ENCODE measurements at regions not wholly inside any gene's neighbourhood (a gene's known extent, or its start where the extent isn't known, plus 50 kb on each side); places are given as distances from the start of the nearest gene placed in this dataset.

DNA sequence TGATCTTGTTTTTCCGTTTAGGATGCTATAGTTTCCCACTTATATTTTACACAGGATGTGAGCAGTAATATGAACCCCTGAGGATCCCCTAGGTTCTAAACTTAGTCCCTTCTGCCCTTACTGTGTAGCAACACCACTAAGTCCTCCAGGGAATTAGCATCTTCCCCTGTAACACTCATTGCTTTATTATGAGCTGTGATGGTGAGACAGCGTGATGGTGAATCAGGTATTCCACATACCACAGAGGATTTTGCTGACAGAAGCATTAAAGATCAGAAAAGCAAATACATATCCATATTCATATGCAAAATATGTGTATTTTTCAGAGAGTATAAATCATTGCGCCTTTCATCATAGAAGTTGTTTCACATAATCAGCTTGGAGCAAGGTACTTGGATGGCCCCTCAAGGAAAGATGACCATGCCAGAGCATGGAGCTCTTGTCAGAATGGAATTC lies 317.0 kb downstream of the ICE1 start:
- Mint-ChIP-seq H3K9me3 (peaks cover 30% of the 10 kb centered on the region), H3K27me3 (ENCODE audit: low read depth) (peaks cover 3% of the 10 kb centered on the region), H3K27ac (no peak overlapping the region), H3K4me3 (no peak overlapping the region), H3K36me3 (peaks cover 18% of the 10 kb centered on the region), H3K4me1 (peaks cover 8% of the 10 kb centered on the region)
- ChIA-PET POLR2A (no interaction called here), CTCF (no interaction called here)
- DNase-seq (ENCODE audit: low spot score) (no peak), ATAC-seq (no peak)
- TF ChIP-seq, protein P1, sequence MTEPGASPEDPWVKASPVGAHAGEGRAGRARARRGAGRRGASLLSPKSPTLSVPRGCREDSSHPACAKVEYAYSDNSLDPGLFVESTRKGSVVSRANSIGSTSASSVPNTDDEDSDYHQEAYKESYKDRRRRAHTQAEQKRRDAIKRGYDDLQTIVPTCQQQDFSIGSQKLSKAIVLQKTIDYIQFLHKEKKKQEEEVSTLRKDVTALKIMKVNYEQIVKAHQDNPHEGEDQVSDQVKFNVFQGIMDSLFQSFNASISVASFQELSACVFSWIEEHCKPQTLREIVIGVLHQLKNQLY (CRISPR knock-in tag; IDR thresholded peaks at IDR 0.05), result no peak
- TF ChIP-seq, protein P2, sequence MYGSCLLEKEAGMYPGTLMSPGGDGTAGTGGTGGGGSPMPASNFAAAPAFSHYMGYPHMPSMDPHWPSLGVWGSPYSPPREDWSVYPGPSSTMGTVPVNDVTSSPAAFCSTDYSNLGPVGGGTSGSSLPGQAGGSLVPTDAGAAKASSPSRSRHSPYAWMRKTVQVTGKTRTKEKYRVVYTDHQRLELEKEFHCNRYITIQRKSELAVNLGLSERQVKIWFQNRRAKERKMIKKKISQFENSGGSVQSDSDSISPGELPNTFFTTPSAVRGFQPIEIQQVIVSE (CRISPR knock-in tag; IDR thresholded peaks at IDR 0.05; ENCODE audit: borderline replicate concordance), result no peak
- TF ChIP-seq CREM (CRISPR knock-in tag; IDR thresholded peaks at IDR 0.05), result no peak
- TF ChIP-seq KAT7 (CRISPR knock-in tag; IDR thresholded peaks at IDR 0.05; ENCODE audit: borderline replicate concordance), result no peak

DNA sequence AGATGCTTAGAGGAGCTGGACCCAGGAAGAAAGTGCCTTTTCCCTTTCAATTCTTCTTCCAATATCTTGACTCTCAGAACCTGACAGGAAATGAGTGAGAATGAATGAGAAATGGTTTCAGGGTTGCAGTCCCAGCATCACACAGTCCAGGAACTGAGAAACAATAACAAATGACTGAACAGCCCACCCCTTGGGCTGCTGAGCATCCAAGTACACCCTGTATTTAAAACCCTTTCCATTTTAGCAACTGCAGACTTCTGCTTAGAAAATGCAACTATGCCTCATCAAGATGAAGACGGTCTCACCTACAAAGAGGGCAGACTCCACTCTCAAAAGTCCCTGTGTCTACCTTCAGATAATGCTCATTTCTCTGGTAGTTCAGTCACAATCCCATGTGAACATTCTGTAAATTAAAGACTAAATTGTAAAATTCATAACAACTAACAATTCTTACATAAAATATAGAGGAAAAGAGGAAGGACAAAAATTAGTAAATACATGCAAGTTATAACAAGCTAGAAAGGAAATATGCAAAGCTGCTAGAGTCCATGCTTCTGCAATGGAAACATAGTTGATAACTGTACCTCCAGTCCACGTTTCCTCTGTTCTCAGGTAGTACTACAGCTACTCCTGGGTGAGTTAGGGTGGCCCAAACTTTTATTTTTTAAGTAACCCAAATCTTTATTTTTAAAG lies 316.5 kb downstream of the ICE1 start:
- H3K9me3 Mint-ChIP-seq, result peaks cover 26% of the 10 kb centered on the region
- H3K4me3 Mint-ChIP-seq, result no peak overlapping the region
- ChIA-PET CTCF (no interaction called here), POLR2A (no interaction called here)
- DNase-seq (ENCODE audit: low spot score) (no peak), ATAC-seq (no peak)
- peaks cover 8% of the 10 kb centered on the region for H3K4me1 Mint-ChIP-seq
- H3K36me3 Mint-ChIP-seq, result peaks cover 14% of the 10 kb centered on the region
- peaks cover 3% of the 10 kb centered on the region for H3K27me3 Mint-ChIP-seq (ENCODE audit: low read depth)
- H3K27ac Mint-ChIP-seq, result no peak overlapping the region
- TF ChIP-seq ETV6 (CRISPR knock-in tag; IDR thresholded peaks at IDR 0.05) (no peak), ZNF396 (CRISPR knock-in tag; IDR thresholded peaks at IDR 0.05; ENCODE audit: borderline replicate concordance) (no peak), ZNF263 (CRISPR knock-in tag; IDR thresholded peaks at IDR 0.05; ENCODE audit: low read depth) (no peak), FOXP1 (CRISPR knock-in tag; IDR thresholded peaks at IDR 0.05; ENCODE audit: borderline replicate concordance) (no peak), CBFB (CRISPR knock-in tag; IDR thresholded peaks at IDR 0.05; ENCODE audit: low read depth) (no peak), GTF2I (CRISPR knock-in tag; conservative IDR thresholded peaks at IDR 0.05) (no peak), RORB (CRISPR knock-in tag; IDR thresholded peaks at IDR 0.05) (no peak), ATF1 (CRISPR knock-in tag; IDR thresholded peaks at IDR 0.05) (no peak), PRRX2 (CRISPR knock-in tag; IDR thresholded peaks at IDR 0.05) (no peak), SMAD3 (CRISPR knock-in tag; IDR thresholded peaks at IDR 0.05; ENCODE audit: borderline replicate concordance) (no peak), TEAD4 (CRISPR knock-in tag; IDR thresholded peaks at IDR 0.05) (no peak)
- TF ChIP-seq, protein P3, sequence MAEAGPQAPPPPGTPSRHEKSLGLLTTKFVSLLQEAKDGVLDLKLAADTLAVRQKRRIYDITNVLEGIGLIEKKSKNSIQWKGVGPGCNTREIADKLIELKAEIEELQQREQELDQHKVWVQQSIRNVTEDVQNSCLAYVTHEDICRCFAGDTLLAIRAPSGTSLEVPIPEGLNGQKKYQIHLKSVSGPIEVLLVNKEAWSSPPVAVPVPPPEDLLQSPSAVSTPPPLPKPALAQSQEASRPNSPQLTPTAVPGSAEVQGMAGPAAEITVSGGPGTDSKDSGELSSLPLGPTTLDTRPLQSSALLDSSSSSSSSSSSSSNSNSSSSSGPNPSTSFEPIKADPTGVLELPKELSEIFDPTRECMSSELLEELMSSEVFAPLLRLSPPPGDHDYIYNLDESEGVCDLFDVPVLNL (CRISPR knock-in tag; IDR thresholded peaks at IDR 0.05; ENCODE audit: borderline replicate concordance, low read depth), result no peak
- TF ChIP-seq, protein P4, sequence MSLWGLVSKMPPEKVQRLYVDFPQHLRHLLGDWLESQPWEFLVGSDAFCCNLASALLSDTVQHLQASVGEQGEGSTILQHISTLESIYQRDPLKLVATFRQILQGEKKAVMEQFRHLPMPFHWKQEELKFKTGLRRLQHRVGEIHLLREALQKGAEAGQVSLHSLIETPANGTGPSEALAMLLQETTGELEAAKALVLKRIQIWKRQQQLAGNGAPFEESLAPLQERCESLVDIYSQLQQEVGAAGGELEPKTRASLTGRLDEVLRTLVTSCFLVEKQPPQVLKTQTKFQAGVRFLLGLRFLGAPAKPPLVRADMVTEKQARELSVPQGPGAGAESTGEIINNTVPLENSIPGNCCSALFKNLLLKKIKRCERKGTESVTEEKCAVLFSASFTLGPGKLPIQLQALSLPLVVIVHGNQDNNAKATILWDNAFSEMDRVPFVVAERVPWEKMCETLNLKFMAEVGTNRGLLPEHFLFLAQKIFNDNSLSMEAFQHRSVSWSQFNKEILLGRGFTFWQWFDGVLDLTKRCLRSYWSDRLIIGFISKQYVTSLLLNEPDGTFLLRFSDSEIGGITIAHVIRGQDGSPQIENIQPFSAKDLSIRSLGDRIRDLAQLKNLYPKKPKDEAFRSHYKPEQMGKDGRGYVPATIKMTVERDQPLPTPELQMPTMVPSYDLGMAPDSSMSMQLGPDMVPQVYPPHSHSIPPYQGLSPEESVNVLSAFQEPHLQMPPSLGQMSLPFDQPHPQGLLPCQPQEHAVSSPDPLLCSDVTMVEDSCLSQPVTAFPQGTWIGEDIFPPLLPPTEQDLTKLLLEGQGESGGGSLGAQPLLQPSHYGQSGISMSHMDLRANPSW (CRISPR knock-in tag; conservative IDR thresholded peaks at IDR 0.05; ENCODE audit: low read depth), result no peak
- TF ChIP-seq, protein P2 (CRISPR knock-in tag; IDR thresholded peaks at IDR 0.05; ENCODE audit: borderline replicate concordance), result no peak
- TF ChIP-seq, protein P5, sequence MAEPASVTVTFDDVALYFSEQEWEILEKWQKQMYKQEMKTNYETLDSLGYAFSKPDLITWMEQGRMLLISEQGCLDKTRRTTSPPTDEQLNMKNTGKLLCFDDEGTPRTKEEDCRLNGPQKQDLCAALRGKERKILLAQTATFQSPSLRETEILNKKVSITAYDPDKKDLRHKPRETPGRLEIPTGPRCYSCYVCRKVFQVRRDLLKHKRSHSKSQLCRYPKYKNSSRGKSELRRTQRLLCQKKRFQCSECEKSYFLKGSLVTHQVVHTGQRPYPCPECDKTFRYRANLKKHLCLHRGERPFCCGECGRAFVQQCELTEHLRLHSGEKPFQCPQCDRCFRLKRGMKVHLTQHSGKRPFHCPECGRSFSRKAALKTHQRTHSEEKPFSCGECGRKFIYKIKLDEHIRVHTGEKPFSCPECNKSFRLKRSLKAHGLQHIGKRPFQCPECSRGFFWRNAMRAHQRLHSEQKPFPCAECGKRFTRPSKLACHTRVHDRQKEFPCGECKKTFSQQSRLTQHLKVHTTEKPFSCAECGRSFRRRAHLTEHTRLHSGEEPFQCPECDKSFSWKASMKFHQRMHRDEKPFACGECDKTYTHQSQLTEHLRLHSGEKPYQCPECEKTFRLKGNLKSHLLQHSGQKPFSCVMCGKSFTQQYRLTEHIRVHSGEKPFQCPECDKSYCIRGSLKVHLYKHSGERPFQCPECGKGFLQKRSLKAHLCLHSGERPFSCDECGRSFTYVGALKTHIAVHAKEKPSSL (CRISPR knock-in tag; conservative IDR thresholded peaks at IDR 0.05), result no peak
- TF ChIP-seq, protein P6, sequence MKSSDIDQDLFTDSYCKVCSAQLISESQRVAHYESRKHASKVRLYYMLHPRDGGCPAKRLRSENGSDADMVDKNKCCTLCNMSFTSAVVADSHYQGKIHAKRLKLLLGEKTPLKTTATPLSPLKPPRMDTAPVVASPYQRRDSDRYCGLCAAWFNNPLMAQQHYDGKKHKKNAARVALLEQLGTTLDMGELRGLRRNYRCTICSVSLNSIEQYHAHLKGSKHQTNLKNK (CRISPR knock-in tag; IDR thresholded peaks at IDR 0.05), result no peak
- TF ChIP-seq, protein P7, sequence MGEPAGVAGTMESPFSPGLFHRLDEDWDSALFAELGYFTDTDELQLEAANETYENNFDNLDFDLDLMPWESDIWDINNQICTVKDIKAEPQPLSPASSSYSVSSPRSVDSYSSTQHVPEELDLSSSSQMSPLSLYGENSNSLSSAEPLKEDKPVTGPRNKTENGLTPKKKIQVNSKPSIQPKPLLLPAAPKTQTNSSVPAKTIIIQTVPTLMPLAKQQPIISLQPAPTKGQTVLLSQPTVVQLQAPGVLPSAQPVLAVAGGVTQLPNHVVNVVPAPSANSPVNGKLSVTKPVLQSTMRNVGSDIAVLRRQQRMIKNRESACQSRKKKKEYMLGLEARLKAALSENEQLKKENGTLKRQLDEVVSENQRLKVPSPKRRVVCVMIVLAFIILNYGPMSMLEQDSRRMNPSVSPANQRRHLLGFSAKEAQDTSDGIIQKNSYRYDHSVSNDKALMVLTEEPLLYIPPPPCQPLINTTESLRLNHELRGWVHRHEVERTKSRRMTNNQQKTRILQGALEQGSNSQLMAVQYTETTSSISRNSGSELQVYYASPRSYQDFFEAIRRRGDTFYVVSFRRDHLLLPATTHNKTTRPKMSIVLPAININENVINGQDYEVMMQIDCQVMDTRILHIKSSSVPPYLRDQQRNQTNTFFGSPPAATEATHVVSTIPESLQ (CRISPR knock-in tag; IDR thresholded peaks at IDR 0.05), result no peak
